Endodermal cell (in vitro differentiated cells): ENCODE measurements at regions not wholly inside any gene's neighbourhood (a gene's known extent, or its start where the extent isn't known, plus 50 kb on each side); places are given as distances from the start of the nearest gene placed in this dataset.

Experiments
- DNase-seq: peaks from one replicate; pipeline ENCODE4 v3.0.0-alpha.2; 2017
- H3K27ac ChIP-seq: 2 replicates; pipeline ENCODE4 v1.5.1; 2013; ENCODE audit warnings: mild to moderate bottlenecking, low read depth, low read length, moderate library complexity
- H3K27me3 ChIP-seq: 2 replicates; pipeline ENCODE4 v1.6.1; 2013; ENCODE audit warnings: mild to moderate bottlenecking, low read length, moderate library complexity; ENCODE audit not compliant: insufficient read depth, control insufficient read depth, poor library complexity, severe bottlenecking
- H3K36me3 ChIP-seq: 2 replicates; pipeline ENCODE4 v1.7.0; 2013; ENCODE audit warnings: mild to moderate bottlenecking, low read length, moderate library complexity; ENCODE audit not compliant: control insufficient read depth, insufficient read depth
- H3K4me1 ChIP-seq: one replicate; pipeline ENCODE4 v1.7.0; 2013; ENCODE audit warnings: low read length; ENCODE audit not compliant: control insufficient read depth, insufficient read depth
- H3K4me3 ChIP-seq: 2 replicates; pipeline ENCODE4 v1.5.1; 2013; ENCODE audit warnings: mild to moderate bottlenecking, low read length, moderate library complexity
- H3K9ac ChIP-seq: 2 replicates; pipeline ENCODE4 v1.6.1; 2013; ENCODE audit warnings: mild to moderate bottlenecking, low read length, moderate library complexity; ENCODE audit not compliant: poor library complexity, severe bottlenecking; ENCODE audit errors: extremely low read depth
- H3K9me3 ChIP-seq: 2 replicates; pipeline ENCODE4 v1.6.1; 2013; ENCODE audit warnings: mild to moderate bottlenecking, low read length, moderate library complexity; ENCODE audit not compliant: control insufficient read depth
- H3K27ac Mint-ChIP-seq: 2 replicates; pipeline ENCODE4 v1.8.0; 2020; ENCODE audit warnings: mixed read lengths
- H3K27me3 Mint-ChIP-seq: 2 replicates; pipeline ENCODE4 v1.8.0; 2021; ENCODE audit warnings: mild to moderate bottlenecking, mixed read lengths; ENCODE audit not compliant: insufficient read depth
- H3K36me3 Mint-ChIP-seq: 2 replicates; pipeline ENCODE4 v1.8.0; 2020; ENCODE audit warnings: low read depth, mixed read lengths
- H3K4me1 Mint-ChIP-seq: 2 replicates; pipeline ENCODE4 v1.8.0; 2020; ENCODE audit warnings: mixed read lengths
- H3K4me3 Mint-ChIP-seq: 2 replicates; pipeline ENCODE4 v1.8.0; 2020; ENCODE audit warnings: mild to moderate bottlenecking, moderate library complexity, mixed read lengths
- H3K9me3 Mint-ChIP-seq: 2 replicates; pipeline ENCODE4 v1.8.0; 2020; ENCODE audit warnings: mild to moderate bottlenecking, mixed read lengths
- CTCF ChIP-seq: fragments of 200-600 bp; sonication (generic); conservative IDR thresholded peaks from 2 replicates; pipeline ENCODE4 v1.5.0; 2021; ENCODE audit warnings: antibody characterized with exemption, mild to moderate bottlenecking
- WGBS, 2 experiments: methylation state at CpG; one replicate each; pipeline versions ENCODE4 v1.1.5 to v1.1.7; 2013; ENCODE audit warnings: missing lambda C conversion rate in 2 of 2, mixed read lengths in 1 of 2; ENCODE audit not compliant: insufficient coverage in 1 of 2, insufficient read length in 1 of 2; 5-methylcytosine and 5-hydroxymethylcytosine counted together

- no peak overlapping the region for H3K9ac ChIP-seq
- Mint-ChIP-seq H3K27me3 (peaks cover 16% of the 10 kb centered on the region), H3K4me3 (no peak overlapping the region), H3K9me3 (peaks cover 3% of the 10 kb centered on the region), H3K27ac (no peak overlapping the region), H3K36me3 (no peaks in the 10 kb centered on the region), H3K4me1 (peaks cover 33% of the 10 kb centered on the region)
- no peaks in the 10 kb centered on the region for H3K36me3 ChIP-seq
- no peak for TF ChIP-seq CTCF
- H3K27ac ChIP-seq, result no peak overlapping the region
- H3K27me3 ChIP-seq, result no peaks in the 10 kb centered on the region
- H3K9me3 ChIP-seq, result no peaks in the 10 kb centered on the region
- peaks cover 11% of the 10 kb centered on the region for H3K4me1 ChIP-seq
- 80 to 95% methylated on average over 1 to 4 of the region's 4 CpGs for WGBS, 2 experiments
- no peak overlapping the region for H3K4me3 ChIP-seq
- no peak for DNase-seq
Observed at GRCh38 chr15:70501849-70502248, 261.5 kb downstream of the UACA start.

- no peaks in the 10 kb centered on the region for H3K36me3 Mint-ChIP-seq
- no peak overlapping the region for H3K27ac ChIP-seq
- H3K9ac ChIP-seq, result no peak overlapping the region
- H3K36me3 ChIP-seq, result no peaks in the 10 kb centered on the region
- TF ChIP-seq CTCF, result no peak
- H3K9me3 ChIP-seq, result no peaks in the 10 kb centered on the region
- no peak overlapping the region for H3K4me3 Mint-ChIP-seq
- H3K27me3 Mint-ChIP-seq, result peaks cover 20% of the 10 kb centered on the region
- peaks cover 26% of the 10 kb centered on the region for H3K4me1 Mint-ChIP-seq
- WGBS, 2 experiments, result 89 to 95% methylated on average over 3 to 8 of the region's 8 CpGs
- H3K4me3 ChIP-seq, result no peak overlapping the region
- peaks cover 11% of the 10 kb centered on the region for H3K4me1 ChIP-seq
- no peak overlapping the region for H3K27ac Mint-ChIP-seq
- H3K9me3 Mint-ChIP-seq, result no peaks in the 10 kb centered on the region
- DNase-seq, result no peak
- peaks cover 1% of the 10 kb centered on the region for H3K27me3 ChIP-seq
Observed at GRCh38 chr15:70501121-70501727, 262.1 kb downstream of the UACA start.

GRCh38 chr15:70499791-70500190 lies 263.6 kb downstream of the UACA start:
- no peaks in the 10 kb centered on the region for H3K9me3 Mint-ChIP-seq

More at GRCh38 chr15:70499791-70500190, 263.6 kb downstream of the UACA start:
- Histone ChIP-seq H3K36me3 (no peaks in the 10 kb centered on the region), H3K9me3 (no peaks in the 10 kb centered on the region), H3K27me3 (peaks cover 7% of the 10 kb centered on the region), H3K9ac (no peak overlapping the region), H3K4me3 (no peak overlapping the region), H3K27ac (no peak overlapping the region), H3K4me1 (peaks cover 14% of the 10 kb centered on the region)
- no peaks in the 10 kb centered on the region for H3K36me3 Mint-ChIP-seq
- no peak overlapping the region for H3K4me3 Mint-ChIP-seq
- H3K27ac Mint-ChIP-seq, result no peak overlapping the region
- peaks cover 25% of the 10 kb centered on the region for H3K4me1 Mint-ChIP-seq
- no peak for TF ChIP-seq CTCF
- 63 to 90% methylated on average over 1 to 4 of the region's 4 CpGs for WGBS, 2 experiments
- DNase-seq, result no peak
- H3K27me3 Mint-ChIP-seq, result peaks cover 20% of the 10 kb centered on the region
